Hepatocyte (in vitro differentiated cells): ENCODE measurements at regions not wholly inside any gene's neighbourhood (a gene's known extent, or its start where the extent isn't known, plus 50 kb on each side); places are given as distances from the start of the nearest gene placed in this dataset.

Source experiments
- DNase-seq: peaks from one replicate; pipeline ENCODE4 v3.0.0-alpha.2; 2016; ENCODE audit warnings: low spot score
- H2AFZ ChIP-seq: fragments of 200-600 bp; sonication (generic); 2 replicates; pipeline ENCODE4 v1.6.0; 2016; ENCODE audit warnings: antibody characterized with exemption, mild to moderate bottlenecking
- H3K27ac ChIP-seq: fragments of 200-600 bp; sonication (generic); 2 replicates; pipeline ENCODE4 v1.5.1; 2016; ENCODE audit warnings: mild to moderate bottlenecking
- H3K27me3 ChIP-seq: fragments of 200-600 bp; sonication (generic); 2 replicates; pipeline ENCODE4 v1.6.1; 2016
- H3K36me3 ChIP-seq: fragments of 200-600 bp; sonication (generic); replicated peaks from 2 replicates; pipeline ENCODE4 v1.5.1; 2016; ENCODE audit warnings: low read depth; ENCODE audit not compliant: insufficient read depth
- H3K4me1 ChIP-seq: fragments of 200-600 bp; sonication (generic); 2 replicates; pipeline ENCODE4 v1.5.1; 2016; ENCODE audit warnings: mild to moderate bottlenecking, moderate library complexity; ENCODE audit not compliant: insufficient read depth
- H3K4me2 ChIP-seq: fragments of 200-600 bp; sonication (generic); 2 replicates; pipeline ENCODE4 v1.6.0; 2016
- H3K4me3 ChIP-seq: fragments of 200-600 bp; sonication (generic); 2 replicates; pipeline ENCODE4 v1.5.1; 2016; ENCODE audit warnings: mild to moderate bottlenecking
- H3K79me2 ChIP-seq: fragments of 200-600 bp; sonication (generic); 2 replicates; pipeline ENCODE4 v1.6.0; 2017; ENCODE audit warnings: mild to moderate bottlenecking
- H3K9me2 ChIP-seq: fragments of 200-600 bp; sonication (generic); replicated peaks from 2 replicates; pipeline ENCODE4 v1.6.0; 2017; ENCODE audit warnings: mild to moderate bottlenecking; ENCODE audit not compliant: insufficient read depth
- H3K9me3 ChIP-seq: fragments of 200-600 bp; sonication (generic); 2 replicates; pipeline ENCODE4 v1.5.1; 2016; ENCODE audit warnings: low read depth, mild to moderate bottlenecking
- H4K20me1 ChIP-seq: fragments of 200-600 bp; sonication (generic); 2 replicates; pipeline ENCODE4 v1.6.0; 2016; ENCODE audit warnings: mild to moderate bottlenecking; ENCODE audit not compliant: insufficient read depth, poor library complexity, severe bottlenecking
- EZH2 ChIP-seq: fragments of 200-600 bp; sonication (generic); IDR thresholded peaks from 2 replicates; pipeline ENCODE4 v1.6.1; 2016; ENCODE audit warnings: antibody characterized with exemption, mild to moderate bottlenecking, borderline replicate concordance
- EZH2phosphoT487 ChIP-seq: fragments of 200-600 bp; sonication (generic); IDR thresholded peaks from one replicate; pipeline ENCODE4 v1.6.1; 2018; ENCODE audit warnings: antibody characterized with exemption, mild to moderate bottlenecking, low read depth, moderate library complexity; ENCODE audit not compliant: unreplicated experiment, severe bottlenecking
- WGBS: methylation state at CpG from one replicate; pipeline ENCODE4 v1.1.6; 2016; ENCODE audit warnings: low lambda C conversion rate; ENCODE audit errors: missing lambda C conversion rate; 5-methylcytosine and 5-hydroxymethylcytosine counted together
- TF ChIP-seq, protein P1 (sequence below): fragments of 200-600 bp; sonication (generic); IDR thresholded peaks from 2 replicates; pipeline ENCODE4 v1.5.1; 2016; ENCODE audit warnings: antibody characterized with exemption, mild to moderate bottlenecking; ENCODE audit not compliant: poor library complexity

DNA sequence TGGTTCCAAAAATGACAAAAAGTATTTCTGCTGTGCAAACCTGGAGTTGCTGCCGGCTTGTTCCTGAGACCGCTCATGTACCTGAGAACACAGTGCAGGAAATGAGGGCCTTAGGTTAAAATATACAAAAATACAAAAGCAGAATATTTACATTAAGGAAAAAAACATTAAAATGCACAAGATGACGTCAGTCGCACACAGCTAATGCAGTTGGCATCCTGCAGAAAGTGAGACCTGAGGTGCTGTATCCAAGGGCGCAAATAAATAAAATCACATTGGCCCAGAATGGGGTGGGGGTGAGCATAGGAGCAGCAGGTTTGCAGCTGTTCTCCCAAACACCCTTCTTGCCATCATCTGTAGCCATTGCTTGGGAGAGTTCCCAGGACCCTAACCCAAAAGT, 310.6 kb upstream of the BTBD3 start:
- WGBS = 95% methylated on average over 5 of the region's 5 CpGs
- no peak overlapping the region for H3K4me2 ChIP-seq
- TF ChIP-seq EZH2phosphoT487 (no peak), EZH2 (no peak)
- TF ChIP-seq, protein P1, sequence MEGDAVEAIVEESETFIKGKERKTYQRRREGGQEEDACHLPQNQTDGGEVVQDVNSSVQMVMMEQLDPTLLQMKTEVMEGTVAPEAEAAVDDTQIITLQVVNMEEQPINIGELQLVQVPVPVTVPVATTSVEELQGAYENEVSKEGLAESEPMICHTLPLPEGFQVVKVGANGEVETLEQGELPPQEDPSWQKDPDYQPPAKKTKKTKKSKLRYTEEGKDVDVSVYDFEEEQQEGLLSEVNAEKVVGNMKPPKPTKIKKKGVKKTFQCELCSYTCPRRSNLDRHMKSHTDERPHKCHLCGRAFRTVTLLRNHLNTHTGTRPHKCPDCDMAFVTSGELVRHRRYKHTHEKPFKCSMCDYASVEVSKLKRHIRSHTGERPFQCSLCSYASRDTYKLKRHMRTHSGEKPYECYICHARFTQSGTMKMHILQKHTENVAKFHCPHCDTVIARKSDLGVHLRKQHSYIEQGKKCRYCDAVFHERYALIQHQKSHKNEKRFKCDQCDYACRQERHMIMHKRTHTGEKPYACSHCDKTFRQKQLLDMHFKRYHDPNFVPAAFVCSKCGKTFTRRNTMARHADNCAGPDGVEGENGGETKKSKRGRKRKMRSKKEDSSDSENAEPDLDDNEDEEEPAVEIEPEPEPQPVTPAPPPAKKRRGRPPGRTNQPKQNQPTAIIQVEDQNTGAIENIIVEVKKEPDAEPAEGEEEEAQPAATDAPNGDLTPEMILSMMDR = no peak

DNA sequence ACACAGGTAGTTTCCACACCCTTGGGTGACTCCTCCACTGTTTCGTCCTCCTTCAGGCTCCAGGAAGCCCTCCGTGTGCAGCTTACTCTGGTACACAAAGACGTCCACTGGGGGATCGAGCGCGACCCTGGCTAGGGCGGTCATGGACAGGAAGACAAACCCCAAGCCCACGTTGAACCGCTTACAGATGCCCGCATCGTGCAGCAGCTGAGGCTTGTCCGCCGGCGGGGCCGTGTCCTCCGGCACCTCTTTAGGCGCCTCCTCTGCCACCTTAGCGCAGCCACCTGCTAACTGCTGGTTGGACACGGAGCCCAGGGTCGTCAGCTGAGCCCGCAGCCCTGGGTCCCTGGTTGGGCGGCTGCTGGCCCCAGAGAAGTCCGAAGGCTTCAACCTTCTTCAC, 309.0 kb upstream of the BTBD3 start:
- no peaks in the 10 kb centered on the region for H3K27me3 ChIP-seq
- DNase-seq = no peak
- no peak overlapping the region for H3K4me2 ChIP-seq
- no peak overlapping the region for H3K4me3 ChIP-seq
- H2AFZ ChIP-seq = no peak overlapping the region
- no peaks in the 10 kb centered on the region for H3K79me2 ChIP-seq
- H3K36me3 ChIP-seq = no peaks in the 10 kb centered on the region
- H3K4me1 ChIP-seq = no peaks in the 10 kb centered on the region
- H4K20me1 ChIP-seq = no peaks in the 10 kb centered on the region
- no peak for TF ChIP-seq EZH2
- no peak overlapping the region for H3K27ac ChIP-seq
- no peaks in the 10 kb centered on the region for H3K9me2 ChIP-seq
- no peaks in the 10 kb centered on the region for H3K9me3 ChIP-seq
- WGBS = 97% methylated on average over 23 of the region's 23 CpGs

More for the DNA sequence above, 310.6 kb upstream of the BTBD3 start:
- Histone ChIP-seq H2AFZ (no peak overlapping the region), H4K20me1 (no peaks in the 10 kb centered on the region), H3K36me3 (no peaks in the 10 kb centered on the region), H3K9me3 (no peaks in the 10 kb centered on the region), H3K27me3 (no peaks in the 10 kb centered on the region), H3K79me2 (no peaks in the 10 kb centered on the region), H3K9me2 (no peaks in the 10 kb centered on the region), H3K4me3 (no peak overlapping the region), H3K4me1 (no peaks in the 10 kb centered on the region), H3K27ac (no peak overlapping the region)
- DNase-seq = no peak

DNA sequence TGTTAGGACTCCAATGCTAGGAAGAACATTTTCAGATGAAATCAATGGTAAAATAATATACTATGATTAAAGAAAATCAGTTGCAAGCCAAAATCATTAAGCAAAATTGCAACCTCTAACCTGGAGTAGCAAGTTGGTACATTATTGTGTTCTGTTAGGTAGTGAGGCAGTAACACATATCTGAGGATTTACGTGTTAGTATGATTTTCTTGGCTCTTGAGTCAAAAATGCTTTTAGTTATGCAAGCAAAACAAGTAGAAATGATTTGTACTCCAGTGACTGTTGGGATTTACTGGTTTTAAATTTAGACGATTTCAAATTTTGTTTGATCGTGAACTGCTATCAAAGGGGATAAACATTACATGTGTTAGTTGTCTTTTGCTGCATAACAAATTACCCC, 293.0 kb upstream of the BTBD3 start:
- Histone ChIP-seq H2AFZ (no peak overlapping the region), H3K36me3 (no peaks in the 10 kb centered on the region), H3K9me3 (no peaks in the 10 kb centered on the region), H3K4me1 (no peaks in the 10 kb centered on the region), H3K27me3 (no peaks in the 10 kb centered on the region), H3K79me2 (no peaks in the 10 kb centered on the region), H3K4me2 (no peak overlapping the region), H3K4me3 (no peak overlapping the region), H3K9me2 (no peaks in the 10 kb centered on the region), H4K20me1 (no peaks in the 10 kb centered on the region), H3K27ac (no peak overlapping the region)
- no peak for TF ChIP-seq EZH2
- TF ChIP-seq, protein P1 = no peak
- TF ChIP-seq EZH2phosphoT487 = no peak
- WGBS = 84% methylated on average over 3 of the region's 3 CpGs
- DNase-seq = no peak

DNA sequence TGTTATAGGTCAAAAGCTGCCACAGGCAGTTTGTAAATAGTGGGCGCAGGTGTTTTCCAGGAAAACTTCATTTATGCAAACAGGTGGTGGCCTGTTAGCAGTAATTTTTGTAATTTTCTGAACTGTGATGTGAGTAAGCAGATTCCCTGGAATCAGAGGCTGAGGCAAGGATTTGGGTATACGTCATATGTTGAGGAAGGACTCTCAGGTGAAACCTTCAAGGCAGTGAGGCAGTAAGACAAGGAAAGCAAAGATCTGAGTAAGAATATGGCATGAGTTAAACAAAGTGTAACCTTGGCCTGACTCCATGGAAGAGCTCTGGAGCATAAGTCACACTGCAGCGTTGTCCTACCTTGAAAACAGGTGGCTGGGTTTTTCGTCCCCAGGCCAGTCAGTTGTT, 291.1 kb upstream of the BTBD3 start:
- no peak overlapping the region for H3K27ac ChIP-seq
- no peaks in the 10 kb centered on the region for H3K9me2 ChIP-seq
- no peak overlapping the region for H2AFZ ChIP-seq
- H3K27me3 ChIP-seq = no peaks in the 10 kb centered on the region
- H3K4me3 ChIP-seq = no peak overlapping the region
- H3K79me2 ChIP-seq = no peaks in the 10 kb centered on the region
- no peak for DNase-seq
- no peaks in the 10 kb centered on the region for H4K20me1 ChIP-seq
- no peaks in the 10 kb centered on the region for H3K4me1 ChIP-seq
- H3K9me3 ChIP-seq = no peaks in the 10 kb centered on the region
- H3K36me3 ChIP-seq = no peaks in the 10 kb centered on the region
- H3K4me2 ChIP-seq = no peak overlapping the region
- WGBS = 88% methylated on average over 4 of the region's 4 CpGs
- no peak for TF ChIP-seq EZH2
- TF ChIP-seq, protein P1 = no peak
- TF ChIP-seq EZH2phosphoT487 = no peak
